GM23338 (cell line): ENCODE measurements at regions not wholly inside any gene's neighbourhood (a gene's known extent, or its start where the extent isn't known, plus 50 kb on each side); places are given as distances from the start of the nearest gene placed in this dataset.
"Not testable (repeated sequence)": the region's sequence is repeated elsewhere in the genome, so short reads cannot be mapped to it uniquely, and the experiment has no call there.

ENCODE experiments used
- CREB1 ChIP-seq: fragments of 250-450 bp; sonication (Bioruptor Pico); IDR thresholded peaks from 2 replicates; pipeline ENCODE4 v1.5.0; 2020; ENCODE audit warnings: low read depth, mild to moderate bottlenecking, moderate library complexity
- CTCF ChIP-seq, 2 experiments: fragments of 200-600 bp in 1 of 2; sonication (generic) in 1 of 2; conservative IDR thresholded peaks; 2 replicates each; pipeline versions ENCODE4 v1.5.1 to v1.6.1; 2016 to 2017; ENCODE audit warnings: antibody characterized with exemption in 2 of 2, low read depth in 2 of 2, mild to moderate bottlenecking in 2 of 2, moderate library complexity in 1 of 2
- ETS1 ChIP-seq: IDR thresholded peaks from 2 replicates; pipeline ENCODE4 v1.6.1; 2016; ENCODE audit warnings: antibody characterized with exemption
- EZH2 ChIP-seq: fragments of 200-600 bp; sonication (generic); IDR thresholded peaks from one replicate; pipeline ENCODE4 v1.8.0; 2017; ENCODE audit warnings: antibody characterized with exemption, mild to moderate bottlenecking, low read depth; ENCODE audit not compliant: unreplicated experiment
- EZH2phosphoT487 ChIP-seq: fragments of 200-600 bp; sonication (generic); IDR thresholded peaks from one replicate; pipeline ENCODE4 v1.8.1; 2018; ENCODE audit warnings: antibody characterized with exemption; ENCODE audit not compliant: unreplicated experiment
- JUNB ChIP-seq: IDR thresholded peaks from one replicate; pipeline ENCODE4 v1.6.1; 2016; ENCODE audit warnings: antibody characterized with exemption; ENCODE audit not compliant: unreplicated experiment
- POLR2AphosphoS5 ChIP-seq: IDR thresholded peaks from 2 replicates; pipeline ENCODE4 v1.6.1; 2016; ENCODE audit warnings: antibody characterized with exemption, low read depth
- REST ChIP-seq: IDR thresholded peaks from one replicate; pipeline ENCODE4 v1.6.1; 2018; ENCODE audit warnings: antibody characterized with exemption; ENCODE audit not compliant: unreplicated experiment

GRCh38 chr3:18552579-18553105 is 127.5 kb upstream of the SATB1 start:
- not testable (repeated sequence) for TF ChIP-seq EZH2phosphoT487; CTCF (conservative IDR thresholded peaks at IDR 0.05; ENCODE audit: low read depth in 2 of 2); POLR2AphosphoS5; JUNB; CREB1 (CRISPR knock-in tag); REST; EZH2; ETS1
